ENCODE measurements at regions not wholly inside any gene's neighbourhood (a gene's known extent, or its start where the extent isn't known, plus 50 kb on each side); places are given as distances from the start of the nearest gene placed in this dataset.

DNA sequence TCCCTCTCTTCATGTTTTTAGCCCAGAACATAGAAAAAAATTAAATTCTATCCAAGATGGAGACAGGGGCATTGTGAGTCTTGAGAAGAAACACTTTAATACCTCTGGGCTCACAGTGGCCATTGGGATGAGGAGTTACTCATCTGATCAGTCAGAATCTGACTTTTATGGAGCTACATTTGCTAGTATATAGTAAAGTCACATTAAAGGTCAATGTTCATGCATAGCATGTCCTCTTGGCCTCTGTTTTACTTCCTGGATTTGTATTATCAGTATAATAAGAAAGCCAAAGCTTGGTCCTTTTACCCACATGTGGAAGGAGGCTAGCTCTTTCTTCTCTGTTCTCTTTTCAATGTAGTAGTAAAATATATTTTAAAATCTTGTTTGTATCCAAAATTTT is 93.6 kb upstream of the CNOT2 start:
- DNase-seq (ENCODE audit: low read depth, low spot score): no peak
- TF ChIP-seq, protein P1, sequence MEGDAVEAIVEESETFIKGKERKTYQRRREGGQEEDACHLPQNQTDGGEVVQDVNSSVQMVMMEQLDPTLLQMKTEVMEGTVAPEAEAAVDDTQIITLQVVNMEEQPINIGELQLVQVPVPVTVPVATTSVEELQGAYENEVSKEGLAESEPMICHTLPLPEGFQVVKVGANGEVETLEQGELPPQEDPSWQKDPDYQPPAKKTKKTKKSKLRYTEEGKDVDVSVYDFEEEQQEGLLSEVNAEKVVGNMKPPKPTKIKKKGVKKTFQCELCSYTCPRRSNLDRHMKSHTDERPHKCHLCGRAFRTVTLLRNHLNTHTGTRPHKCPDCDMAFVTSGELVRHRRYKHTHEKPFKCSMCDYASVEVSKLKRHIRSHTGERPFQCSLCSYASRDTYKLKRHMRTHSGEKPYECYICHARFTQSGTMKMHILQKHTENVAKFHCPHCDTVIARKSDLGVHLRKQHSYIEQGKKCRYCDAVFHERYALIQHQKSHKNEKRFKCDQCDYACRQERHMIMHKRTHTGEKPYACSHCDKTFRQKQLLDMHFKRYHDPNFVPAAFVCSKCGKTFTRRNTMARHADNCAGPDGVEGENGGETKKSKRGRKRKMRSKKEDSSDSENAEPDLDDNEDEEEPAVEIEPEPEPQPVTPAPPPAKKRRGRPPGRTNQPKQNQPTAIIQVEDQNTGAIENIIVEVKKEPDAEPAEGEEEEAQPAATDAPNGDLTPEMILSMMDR (IDR thresholded peaks at IDR 0.05; ENCODE audit: low read depth, low read length): no peak
- Histone ChIP-seq H3K27me3 (ENCODE audit: control insufficient read depth, insufficient read depth, low read length) (no peaks in the 10 kb centered on the region), H3K4me3 (ENCODE audit: low read depth, low read length) (no peak overlapping the region), H3K9me3 (ENCODE audit: control insufficient read depth, insufficient read depth, low read length) (no peaks in the 10 kb centered on the region; the same call in 1 of the 2 replicates), H3K27ac (ENCODE audit: low read depth, low read length) (no peak overlapping the region)
- POLR2A ChIA-PET: no interaction called here
- CTCF ChIA-PET: interaction anchor here (1.4 kb wide), 1 partner anchor 249 kb away, joined by 4 read pairs; no protein-coding TSS in a partner anchor

DNA sequence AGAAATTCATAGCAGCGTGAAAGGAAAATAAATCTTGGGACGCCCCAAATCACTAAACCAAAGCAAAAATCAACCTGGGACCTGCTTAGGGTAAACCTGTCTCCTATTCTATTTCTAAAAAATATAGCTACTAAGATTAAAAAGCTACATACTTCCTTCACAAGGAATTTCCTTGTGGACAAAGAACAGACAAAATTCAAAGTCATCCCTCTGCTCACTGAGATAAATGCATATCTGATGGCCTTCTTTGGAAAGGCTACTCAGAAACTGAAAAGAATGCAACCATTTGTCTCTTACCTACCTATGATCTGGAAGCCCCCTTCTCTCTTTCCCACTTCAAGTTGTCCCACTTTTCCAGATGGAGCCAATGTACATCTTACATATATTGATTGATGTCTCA is 93.0 kb upstream of the CNOT2 start:
- no peaks in the 10 kb centered on the region; the same call in 1 of the 2 replicates for H3K9me3 ChIP-seq (ENCODE audit: control insufficient read depth, insufficient read depth, low read length)
- H3K4me3 ChIP-seq (ENCODE audit: low read depth, low read length): no peak overlapping the region
- no peak for DNase-seq (ENCODE audit: low read depth, low spot score)
- TF ChIP-seq, protein P1 (IDR thresholded peaks at IDR 0.05; ENCODE audit: low read depth, low read length): no peak
- H3K27ac ChIP-seq (ENCODE audit: low read depth, low read length): no peak overlapping the region
- H3K27me3 ChIP-seq (ENCODE audit: control insufficient read depth, insufficient read depth, low read length): no peaks in the 10 kb centered on the region
- CTCF ChIA-PET: interaction anchor here (1.4 kb wide), 1 partner anchor 250 kb away, joined by 4 read pairs; no protein-coding TSS in a partner anchor
- POLR2A ChIA-PET: no interaction called here

DNA sequence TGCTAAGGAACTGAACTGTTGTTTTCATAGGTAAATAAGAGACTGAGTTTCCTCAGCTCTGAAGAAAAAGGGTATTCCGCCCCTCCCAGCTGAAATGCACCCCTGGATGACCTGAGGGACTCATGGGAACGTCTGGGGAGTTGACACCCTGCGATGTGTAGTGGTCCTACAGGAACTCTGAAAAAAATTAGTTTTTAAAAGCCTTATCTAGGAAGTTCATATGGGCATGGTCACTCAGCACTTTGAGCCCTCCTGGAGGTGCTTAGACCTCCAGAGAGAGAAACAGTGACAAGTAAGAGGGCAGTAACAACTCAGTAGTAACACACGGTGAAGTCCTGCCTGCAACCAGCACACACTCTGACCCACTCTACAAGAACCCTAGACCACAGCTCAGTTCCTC is 91.2 kb upstream of the CNOT2 start:
- DNase-seq (ENCODE audit: low read depth, low spot score): no peak
- ChIA-PET POLR2A (no interaction called here), CTCF (no interaction called here)
- Histone ChIP-seq H3K27me3 (ENCODE audit: control insufficient read depth, insufficient read depth, low read length) (no peaks in the 10 kb centered on the region), H3K27ac (ENCODE audit: low read depth, low read length) (no peak overlapping the region), H3K4me3 (ENCODE audit: low read depth, low read length) (no peak overlapping the region), H3K9me3 (ENCODE audit: control insufficient read depth, insufficient read depth, low read length) (no peaks in the 10 kb centered on the region; the same call in 1 of the 2 replicates)
- TF ChIP-seq, protein P1 (IDR thresholded peaks at IDR 0.05; ENCODE audit: low read depth, low read length): no peak

DNA sequence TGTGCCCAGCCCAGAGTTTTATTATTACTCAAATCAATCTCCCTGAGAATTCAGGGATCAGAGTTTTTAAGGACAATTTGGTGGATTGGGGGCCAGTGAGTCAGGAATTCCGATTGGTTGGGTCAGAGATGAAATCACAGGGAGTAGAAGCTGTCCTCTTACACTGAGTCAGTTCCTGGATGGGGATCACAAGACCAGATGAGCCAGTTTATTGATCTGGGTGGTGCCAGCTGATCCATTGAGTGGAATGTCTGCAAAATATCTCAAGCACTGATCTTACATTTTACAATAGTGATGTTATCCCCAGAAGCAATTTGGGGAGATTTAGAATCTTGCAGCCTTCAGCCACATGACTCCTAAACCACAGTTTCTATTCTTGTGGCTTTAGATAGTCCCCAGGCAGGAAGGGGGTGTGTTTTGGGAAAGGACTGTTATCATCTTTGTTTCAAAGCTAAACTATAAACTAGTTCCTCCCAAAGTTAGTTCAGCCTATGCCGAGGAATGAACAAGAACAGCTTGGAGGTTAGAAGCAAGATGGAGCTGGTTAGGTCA is 89.1 kb upstream of the CNOT2 start:
- Histone ChIP-seq H3K27me3 (ENCODE audit: control insufficient read depth, insufficient read depth, low read length) (no peaks in the 10 kb centered on the region), H3K27ac (ENCODE audit: low read depth, low read length) (no peak overlapping the region), H3K9me3 (ENCODE audit: control insufficient read depth, insufficient read depth, low read length) (no peaks in the 10 kb centered on the region; the same call in 1 of the 2 replicates), H3K4me3 (ENCODE audit: low read depth, low read length) (no peak overlapping the region)
- TF ChIP-seq, protein P1 (IDR thresholded peaks at IDR 0.05; ENCODE audit: low read depth, low read length): no peak
- CTCF ChIA-PET: no interaction called here
- DNase-seq (ENCODE audit: low read depth, low spot score): no peak
- POLR2A ChIA-PET: no interaction called here

DNA sequence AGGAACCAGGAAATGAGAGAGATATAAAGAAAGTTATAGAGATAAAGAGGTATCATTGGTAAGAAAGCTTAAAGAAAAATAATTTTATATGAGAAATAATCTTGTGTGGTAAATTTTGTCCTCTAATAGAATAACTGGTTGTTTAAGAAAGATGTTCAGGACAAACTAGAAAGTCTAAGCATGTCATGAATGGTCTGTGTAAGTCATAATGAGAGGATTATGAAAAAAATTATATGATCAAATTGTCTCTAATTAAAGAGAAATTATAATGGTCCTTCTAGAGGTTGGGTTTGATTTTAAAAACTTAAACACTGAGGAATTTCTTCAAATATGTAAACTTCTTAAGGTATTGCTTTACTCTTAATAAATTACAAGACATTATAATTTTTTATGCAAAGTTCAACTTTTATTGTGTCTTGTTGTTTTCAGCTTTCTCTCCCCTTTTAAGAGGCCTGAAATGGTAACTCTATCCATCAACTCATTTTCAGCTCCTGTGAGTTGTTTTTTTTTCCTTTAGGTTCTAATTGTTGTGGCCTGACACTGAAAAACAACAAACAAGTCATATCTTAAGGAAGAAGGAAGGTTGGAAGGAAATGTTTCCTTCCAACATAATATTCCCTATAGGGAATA is 88.2 kb upstream of the CNOT2 start:
- Histone ChIP-seq H3K9me3 (ENCODE audit: control insufficient read depth, insufficient read depth, low read length) (no peaks in the 10 kb centered on the region; the same call in 1 of the 2 replicates), H3K4me3 (ENCODE audit: low read depth, low read length) (no peak overlapping the region), H3K27ac (ENCODE audit: low read depth, low read length) (no peak overlapping the region), H3K27me3 (ENCODE audit: control insufficient read depth, insufficient read depth, low read length) (no peaks in the 10 kb centered on the region)
- POLR2A ChIA-PET: no interaction called here
- TF ChIP-seq, protein P1 (IDR thresholded peaks at IDR 0.05; ENCODE audit: low read depth, low read length): no peak
- CTCF ChIA-PET: no interaction called here
- DNase-seq (ENCODE audit: low read depth, low spot score): no peak
